Testis (tissue), 2 donors: ENCODE measurements at regions not wholly inside any gene's neighbourhood (a gene's known extent, or its start where the extent isn't known, plus 50 kb on each side); places are given as distances from the start of the nearest gene placed in this dataset.

Source experiments
- POLR2A ChIP-seq: fragments of 450-650 bp; IDR thresholded peaks from one replicate; pipeline ENCODE4 v1.6.1; 2017; ENCODE audit warnings: antibody characterized with exemption, mild to moderate bottlenecking, moderate library complexity
- TF ChIP-seq, protein P1 (sequence below), 3 experiments: fragments of 450-650 bp in 2 of 3; fragments of 200-600 bp in 1 of 3; sonication (generic) in 1 of 3; IDR thresholded peaks; one replicate each; pipeline ENCODE4 v1.5.1; 2016 to 2019; ENCODE audit warnings: antibody characterized with exemption in 3 of 3, mild to moderate bottlenecking in 2 of 3, moderate library complexity in 1 of 3

DNA sequence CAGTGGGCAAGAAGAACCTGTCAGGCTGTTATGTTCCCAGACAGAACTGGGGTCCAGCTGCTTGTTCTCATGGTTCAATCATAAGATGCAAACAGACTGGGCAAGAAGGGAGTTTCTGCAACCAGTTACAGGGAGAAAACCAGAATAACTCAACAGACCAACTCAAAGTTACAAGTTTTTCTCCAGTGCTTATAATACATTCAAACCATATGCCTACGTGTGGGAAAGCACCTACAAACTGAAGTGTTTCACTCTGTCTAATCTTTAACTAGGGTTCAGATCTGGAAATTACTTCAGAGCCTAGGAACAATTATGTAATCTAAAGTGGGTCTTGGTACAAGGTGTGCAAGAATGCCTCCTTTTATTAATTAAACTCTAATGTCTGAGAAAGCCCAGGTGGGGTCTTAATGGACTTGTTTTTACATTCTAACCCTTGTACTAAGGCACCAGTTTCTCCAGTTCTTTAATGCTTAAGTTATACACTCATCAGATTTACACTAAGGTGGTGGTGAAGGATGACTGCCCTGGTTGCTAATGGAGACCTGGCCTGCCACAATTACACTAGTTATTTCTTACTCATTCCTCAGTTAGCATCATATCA is 951.9 kb downstream of the TSN start:
- TF ChIP-seq, protein P1, sequence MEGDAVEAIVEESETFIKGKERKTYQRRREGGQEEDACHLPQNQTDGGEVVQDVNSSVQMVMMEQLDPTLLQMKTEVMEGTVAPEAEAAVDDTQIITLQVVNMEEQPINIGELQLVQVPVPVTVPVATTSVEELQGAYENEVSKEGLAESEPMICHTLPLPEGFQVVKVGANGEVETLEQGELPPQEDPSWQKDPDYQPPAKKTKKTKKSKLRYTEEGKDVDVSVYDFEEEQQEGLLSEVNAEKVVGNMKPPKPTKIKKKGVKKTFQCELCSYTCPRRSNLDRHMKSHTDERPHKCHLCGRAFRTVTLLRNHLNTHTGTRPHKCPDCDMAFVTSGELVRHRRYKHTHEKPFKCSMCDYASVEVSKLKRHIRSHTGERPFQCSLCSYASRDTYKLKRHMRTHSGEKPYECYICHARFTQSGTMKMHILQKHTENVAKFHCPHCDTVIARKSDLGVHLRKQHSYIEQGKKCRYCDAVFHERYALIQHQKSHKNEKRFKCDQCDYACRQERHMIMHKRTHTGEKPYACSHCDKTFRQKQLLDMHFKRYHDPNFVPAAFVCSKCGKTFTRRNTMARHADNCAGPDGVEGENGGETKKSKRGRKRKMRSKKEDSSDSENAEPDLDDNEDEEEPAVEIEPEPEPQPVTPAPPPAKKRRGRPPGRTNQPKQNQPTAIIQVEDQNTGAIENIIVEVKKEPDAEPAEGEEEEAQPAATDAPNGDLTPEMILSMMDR (IDR thresholded peaks at IDR 0.05), result no peak
- TF ChIP-seq POLR2A, result no peak
